Psoas muscle (tissue), 7 donors: ENCODE measurements at regions not wholly inside any gene's neighbourhood (a gene's known extent, or its start where the extent isn't known, plus 50 kb on each side); places are given as distances from the start of the nearest gene placed in this dataset.

Experiments used
- ATAC-seq, 4 donors: fragments of 200-7000 bp; cut with Tn5 transposase; one replicate each; pipeline ENCODE4 v1.9.1; 2020; ENCODE audit warnings: moderate library complexity in 3 of 4, mild to moderate bottlenecking in 2 of 4
- DNase-seq, 2 donors: peaks; one replicate each; pipeline ENCODE4 v3.0.0-alpha.2; 2020
- H3K27ac ChIP-seq: fragments of 200-600 bp; one replicate; pipeline ENCODE4 v1.8.0; 2022
- H3K27me3 ChIP-seq, 3 donors: fragments of 200-600 bp in 1 of 3; one replicate each; pipeline versions ENCODE4 v1.6.1 to v1.8.0; 2013 to 2022; ENCODE audit warnings: low read length in 2 of 3, mild to moderate bottlenecking in 2 of 3, moderate library complexity in 1 of 3; ENCODE audit not compliant: insufficient read depth in 3 of 3
- H3K36me3 ChIP-seq, 2 donors: fragments of 200-600 bp in 1 of 2; one replicate each; pipeline versions ENCODE4 v1.6.1 to v1.8.0; 2013 to 2022; ENCODE audit warnings: low read depth in 1 of 2, mild to moderate bottlenecking in 1 of 2, moderate library complexity in 1 of 2; ENCODE audit not compliant: insufficient read depth in 1 of 2
- H3K4me1 ChIP-seq: fragments of 200-600 bp; one replicate; pipeline ENCODE4 v1.8.0; 2022
- H3K4me3 ChIP-seq: fragments of 200-600 bp; one replicate; pipeline ENCODE4 v1.8.0; 2022; ENCODE audit warnings: mild to moderate bottlenecking
- H3K9me3 ChIP-seq: fragments of 200-600 bp; one replicate; pipeline ENCODE4 v1.8.0; 2022
- CTCF ChIP-seq: fragments of 200-600 bp; IDR thresholded peaks from one replicate; pipeline ENCODE4 v1.8.0; 2022; ENCODE audit warnings: antibody characterized with exemption
- WGBS, 3 donors: extraction: QIAGEN DNeasy Blood & Tissue Kit; methylation state at CpG; one replicate each; pipeline versions ENCODE4 v1.1.6 to v1.1.7; 2013; 5-methylcytosine and 5-hydroxymethylcytosine counted together
- intact Hi-C, 2 donors: fragments of 100-400 bp; cut with DNase I; formaldehyde crosslinking; loops; one replicate each; pipeline versions ENCODE4 v1.11.0 to v1.14.2; 2022
- donor health status: healthy with polysubstance abuse.
- donor health status: DM: no; HTN: no; CAD: no; lungs with moderate emphysema.
- donor health status: Bipolar disorder and iron deficiency.
- donor health status: healthy.
- donor health status: DM: yes; HTN: yes; CAD: no.
- donor health status: DM: no; HTN: no; CAD: no.
- donor health status: DM: yes; HTN: yes; CAD: no.

- ATAC-seq (no peak), DNase-seq (no peak)
- intact Hi-C loops, result no loop called here
- Histone ChIP-seq H3K4me1 (no peaks in the 10 kb centered on the region), H3K27me3 (no peaks in the 10 kb centered on the region), H3K9me3 (no peaks in the 10 kb centered on the region), H3K36me3 (no peaks in the 10 kb centered on the region), H3K4me3 (no peak overlapping the region), H3K27ac (no peak overlapping the region)
- TF ChIP-seq CTCF, result no peak
- 88 to 90% (median 90%) methylated on average over 10 of the region's 10 CpGs for WGBS, 3 donors
These were observed 567.5 kb downstream of the SLC4A3 start for GRCh38 chr2:220194630-220195584.

GRCh38 chr2:220198896-220199295 is 571.5 kb downstream of the SLC4A3 start:
- Histone ChIP-seq H3K4me3 (no peak overlapping the region), H3K27ac (no peak overlapping the region), H3K9me3 (no peaks in the 10 kb centered on the region), H3K27me3 (no peaks in the 10 kb centered on the region), H3K36me3 (no peaks in the 10 kb centered on the region), H3K4me1 (no peaks in the 10 kb centered on the region)
- intact Hi-C loops, result no loop called here
- TF ChIP-seq CTCF, result no peak
- peak in 1 of 4 donors; percentile 47 for ATAC-seq
- WGBS, 3 donors, result 21 to 46% (median 25%) methylated on average over 7 of the region's 7 CpGs
- DNase-seq, result no peak

GRCh38 chr2:220202066-220202465 is 574.6 kb downstream of the SLC4A3 start:
- Histone ChIP-seq H3K9me3 (no peaks in the 10 kb centered on the region), H3K27ac (no peak overlapping the region), H3K4me1 (no peaks in the 10 kb centered on the region), H3K27me3 (no peaks in the 10 kb centered on the region), H3K4me3 (no peak overlapping the region), H3K36me3 (no peaks in the 10 kb centered on the region)
- intact Hi-C loops, result no loop called here
- no peak for TF ChIP-seq CTCF
- ATAC-seq (no peak), DNase-seq (no peak)

- intact Hi-C loops, result no loop called here
- H3K4me3 ChIP-seq, result no peak overlapping the region
- DNase-seq (no peak), ATAC-seq (no peak)
- H3K36me3 ChIP-seq, result no peaks in the 10 kb centered on the region
- H3K27ac ChIP-seq, result no peak overlapping the region
- H3K27me3 ChIP-seq, result peaks cover 0 to 8% (median 0%) of the 10 kb centered on the region in 3 donors
- no peaks in the 10 kb centered on the region for H3K9me3 ChIP-seq
- no peaks in the 10 kb centered on the region for H3K4me1 ChIP-seq
- no peak for TF ChIP-seq CTCF
- 60 to 81% (median 61%) methylated on average over 1 of the region's 1 CpG for WGBS, 3 donors
These were observed 581.7 kb downstream of the SLC4A3 start for GRCh38 chr2:220209093-220209492.

- Histone ChIP-seq H3K4me1 (no peaks in the 10 kb centered on the region), H3K4me3 (no peak overlapping the region), H3K27me3 (peaks cover 0 to 8% (median 0%) of the 10 kb centered on the region in 3 donors), H3K27ac (no peak overlapping the region), H3K9me3 (no peaks in the 10 kb centered on the region), H3K36me3 (no peaks in the 10 kb centered on the region)
- ATAC-seq (no peak), DNase-seq (no peak)
- 78 to 89% (median 81%) methylated on average over 4 of the region's 4 CpGs for WGBS, 3 donors
- intact Hi-C loops, result no loop called here
- TF ChIP-seq CTCF, result no peak
These were observed 582.3 kb downstream of the SLC4A3 start for GRCh38 chr2:220209751-220210150.
